Endothelial cell (in vitro differentiated cells): ENCODE measurements at regions not wholly inside any gene's neighbourhood (a gene's known extent, or its start where the extent isn't known, plus 50 kb on each side); places are given as distances from the start of the nearest gene placed in this dataset.

Source experiments
- DNase-seq: peaks from one replicate; pipeline ENCODE4 v3.0.0; 2021; ENCODE audit warnings: low spot score
- H3K27ac Mint-ChIP-seq: one replicate; pipeline ENCODE4 v1.8.0; 2021; ENCODE audit warnings: mixed read lengths, inconsistent platforms; ENCODE audit not compliant: unreplicated experiment
- H3K27me3 Mint-ChIP-seq: one replicate; pipeline ENCODE4 v1.8.0; 2021; ENCODE audit warnings: mild to moderate bottlenecking, moderate library complexity, mixed read lengths, inconsistent platforms; ENCODE audit not compliant: unreplicated experiment
- H3K36me3 Mint-ChIP-seq: one replicate; pipeline ENCODE4 v1.8.0; 2021; ENCODE audit warnings: mild to moderate bottlenecking, low read depth, mixed read lengths, inconsistent platforms; ENCODE audit not compliant: unreplicated experiment
- H3K4me1 Mint-ChIP-seq: one replicate; pipeline ENCODE4 v1.8.0; 2021; ENCODE audit warnings: mild to moderate bottlenecking, mixed read lengths, inconsistent platforms; ENCODE audit not compliant: unreplicated experiment
- H3K4me3 Mint-ChIP-seq: one replicate; pipeline ENCODE4 v1.8.0; 2021; ENCODE audit warnings: mild to moderate bottlenecking, mixed read lengths, inconsistent platforms; ENCODE audit not compliant: unreplicated experiment
- H3K9me3 Mint-ChIP-seq: one replicate; pipeline ENCODE4 v1.8.0; 2021; ENCODE audit warnings: mixed read lengths, inconsistent platforms; ENCODE audit not compliant: unreplicated experiment
- CTCF ChIP-seq: fragments of 200-600 bp; sonication (generic); IDR thresholded peaks from one replicate; pipeline ENCODE4 v1.5.0; 2021; ENCODE audit warnings: antibody characterized with exemption; ENCODE audit not compliant: unreplicated experiment

- H3K4me3 Mint-ChIP-seq: no peak overlapping the region
- TF ChIP-seq CTCF: no peak
- peaks cover 6% of the 10 kb centered on the region for H3K27me3 Mint-ChIP-seq
- no peaks in the 10 kb centered on the region for H3K9me3 Mint-ChIP-seq
- DNase-seq: no peak
- H3K4me1 Mint-ChIP-seq: peaks cover 5% of the 10 kb centered on the region
- no peaks in the 10 kb centered on the region for H3K36me3 Mint-ChIP-seq
- no peak overlapping the region for H3K27ac Mint-ChIP-seq
Measured at GRCh38 chr12:13630354-13630753, 351.0 kb downstream of the GRIN2B start.

- Mint-ChIP-seq H3K4me3 (no peak overlapping the region), H3K36me3 (no peaks in the 10 kb centered on the region), H3K9me3 (no peaks in the 10 kb centered on the region), H3K27ac (no peak overlapping the region), H3K4me1 (no peaks in the 10 kb centered on the region), H3K27me3 (peaks cover 6% of the 10 kb centered on the region)
- no peak for TF ChIP-seq CTCF
- DNase-seq: no peak
Measured at GRCh38 chr12:13628067-13628466, 353.3 kb downstream of the GRIN2B start.

DNA sequence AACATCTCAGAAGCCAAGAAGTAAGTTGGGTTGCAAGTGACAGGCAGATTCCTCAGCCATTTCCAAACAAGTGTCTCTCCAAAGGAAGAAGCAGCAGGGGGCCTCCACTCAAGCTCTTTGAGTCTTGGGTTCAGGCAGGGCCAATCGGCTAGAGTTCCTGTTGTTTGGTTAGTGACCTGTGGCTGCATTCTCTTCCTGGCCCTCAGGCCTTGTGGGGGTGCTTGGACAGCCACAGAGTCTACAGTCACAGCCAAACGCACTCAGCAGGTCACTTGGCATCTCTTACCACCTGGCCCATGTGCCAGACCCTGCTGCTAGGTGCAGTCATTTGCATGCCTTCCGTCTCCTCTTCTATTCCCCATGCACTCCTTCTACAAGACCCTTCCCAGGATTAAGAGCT lies 353.9 kb downstream of the GRIN2B start:
- Mint-ChIP-seq H3K4me3 (no peak overlapping the region), H3K4me1 (no peaks in the 10 kb centered on the region), H3K27ac (no peak overlapping the region), H3K9me3 (no peaks in the 10 kb centered on the region), H3K27me3 (peaks cover 6% of the 10 kb centered on the region), H3K36me3 (no peaks in the 10 kb centered on the region)
- no peak for TF ChIP-seq CTCF
- no peak for DNase-seq

GRCh38 chr12:13613297-13613696 lies 368.1 kb downstream of the GRIN2B start:
- Mint-ChIP-seq H3K4me3 (no peak overlapping the region), H3K27ac (no peak overlapping the region), H3K9me3 (no peaks in the 10 kb centered on the region), H3K4me1 (peaks cover 2% of the 10 kb centered on the region), H3K27me3 (no peaks in the 10 kb centered on the region), H3K36me3 (no peaks in the 10 kb centered on the region)
- no peak for TF ChIP-seq CTCF
- DNase-seq: no peak

- Mint-ChIP-seq H3K4me3 (no peak overlapping the region), H3K4me1 (peaks cover 2% of the 10 kb centered on the region), H3K27me3 (no peaks in the 10 kb centered on the region), H3K27ac (no peak overlapping the region), H3K36me3 (no peaks in the 10 kb centered on the region), H3K9me3 (no peaks in the 10 kb centered on the region)
- no peak for DNase-seq
- no peak for TF ChIP-seq CTCF
Measured at GRCh38 chr12:13609894-13610679, 371.3 kb downstream of the GRIN2B start.
